Stomach (tissue), 4 donors: ENCODE measurements at regions not wholly inside any gene's neighbourhood (a gene's known extent, or its start where the extent isn't known, plus 50 kb on each side); places are given as distances from the start of the nearest gene placed in this dataset.

Experiments used
- CTCF ChIP-seq, 7 experiments: fragments of 450-650 bp in 4 of 7; fragments of 200-600 bp in 3 of 7; sonication (generic) in 3 of 7; IDR thresholded peaks; one replicate each; pipeline ENCODE4 v1.5.1; 2016 to 2019; ENCODE audit warnings: antibody characterized with exemption in 7 of 7, control low read depth in 2 of 7, mild to moderate bottlenecking in 1 of 7
- POLR2A ChIP-seq, 4 donors: fragments of 450-650 bp; IDR thresholded peaks; one replicate each; pipeline ENCODE4 v1.6.1; 2016; ENCODE audit warnings: antibody characterized with exemption in 4 of 4, control low read depth in 2 of 4, mild to moderate bottlenecking in 1 of 4, moderate library complexity in 1 of 4

GRCh38 chr13:65435590-65435989, 1794.5 kb downstream of the PCDH9 start:
- TF ChIP-seq POLR2A (IDR thresholded peaks at IDR 0.05) (no peak), CTCF (IDR thresholded peaks at IDR 0.05) (no peak)
